Right lobe of liver (tissue), 4 donors: ENCODE measurements at regions not wholly inside any gene's neighbourhood (a gene's known extent, or its start where the extent isn't known, plus 50 kb on each side); places are given as distances from the start of the nearest gene placed in this dataset.

ENCODE experiments used
- CTCF ChIP-seq, 4 donors: fragments of 200-600 bp in 3 of 4; fragments of 450-650 bp in 1 of 4; IDR thresholded peaks; one replicate each; pipeline versions ENCODE4 v1.5.1 to v1.8.0; 2016 to 2022; ENCODE audit warnings: antibody characterized with exemption in 4 of 4, mild to moderate bottlenecking in 2 of 4
- POLR2A ChIP-seq: fragments of 450-650 bp; IDR thresholded peaks from one replicate; pipeline ENCODE4 v1.6.1; 2017; ENCODE audit warnings: antibody characterized with exemption, mild to moderate bottlenecking
- donor health status: DM: no; HTN: no; CAD: no.
- donor health status: DM: no; HTN: no; CAD: no.
- donor health status: DM: no; HTN: yes; CAD: no.

DNA sequence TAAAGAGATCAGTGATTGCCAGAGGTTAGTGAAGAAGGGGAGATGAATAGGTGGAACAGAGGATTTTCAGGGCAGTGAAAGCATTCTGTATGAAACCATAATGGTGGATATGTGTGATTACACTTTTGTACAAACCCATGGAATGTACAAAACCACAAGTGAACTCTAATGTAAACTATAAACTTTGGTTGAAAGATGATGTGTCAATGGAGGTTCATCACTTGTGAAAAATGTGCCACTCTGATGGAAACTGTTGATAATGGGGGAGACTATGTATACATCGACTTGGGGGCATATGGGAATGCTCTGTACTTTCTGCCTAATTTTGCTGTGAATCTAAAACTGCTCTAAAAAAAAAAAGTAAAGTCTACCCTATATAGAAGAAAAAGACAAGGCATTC lies 68.7 kb upstream of the ARHGEF3 start:
- TF ChIP-seq CTCF (IDR thresholded peaks at IDR 0.05): no peak
- no peak for TF ChIP-seq POLR2A
